HCEC 1CT (cell line): ENCODE measurements at regions not wholly inside any gene's neighbourhood (a gene's known extent, or its start where the extent isn't known, plus 50 kb on each side); places are given as distances from the start of the nearest gene placed in this dataset.
"Not testable (repeated sequence)": the region's sequence is repeated elsewhere in the genome, so short reads cannot be mapped to it uniquely, and the experiment has no call there.

Source experiments
- DNase-seq: peaks from one replicate; pipeline ENCODE4 v3.0.0-alpha.2; 2017

DNA sequence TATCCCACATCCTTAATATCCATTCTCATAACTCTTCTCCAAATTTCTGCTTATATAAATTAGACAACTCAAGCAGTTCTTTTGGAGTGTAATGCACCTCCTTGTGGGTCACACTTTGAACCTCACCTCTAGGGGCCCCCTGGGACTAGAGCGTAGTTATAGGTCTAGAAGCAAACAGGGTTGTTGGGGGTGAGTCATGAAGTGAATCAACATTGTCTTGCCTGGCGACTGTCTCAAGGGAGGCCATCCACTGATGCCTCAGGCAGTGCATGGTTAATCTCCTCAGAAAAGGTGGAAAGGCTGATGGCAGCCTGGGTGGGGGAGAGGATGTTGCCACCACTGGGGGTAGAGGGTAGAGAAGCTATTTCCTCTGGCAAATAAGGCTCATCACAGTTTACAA is 129.1 kb downstream of the TNFRSF21 start:
- DNase-seq, result peak; percentile 15

DNA sequence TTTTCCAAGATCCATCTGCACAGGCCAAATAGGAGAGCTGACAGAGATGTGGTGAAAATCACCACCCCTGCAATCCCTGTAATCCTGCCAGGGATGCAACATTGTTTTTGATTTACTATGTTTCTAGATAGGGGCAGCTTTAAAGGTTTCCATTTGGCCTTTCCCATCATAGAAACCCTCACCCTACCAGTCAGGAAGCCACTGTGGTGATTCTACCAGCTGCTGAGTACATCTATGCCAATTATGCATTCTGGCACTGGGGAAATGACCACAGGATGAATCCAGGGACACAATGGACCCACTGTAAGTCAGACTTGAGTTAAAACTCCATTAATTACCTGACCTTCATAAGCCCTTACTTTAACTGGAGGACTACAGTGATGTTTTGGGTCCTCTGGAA is 130.4 kb downstream of the TNFRSF21 start:
- no peak for DNase-seq

DNA sequence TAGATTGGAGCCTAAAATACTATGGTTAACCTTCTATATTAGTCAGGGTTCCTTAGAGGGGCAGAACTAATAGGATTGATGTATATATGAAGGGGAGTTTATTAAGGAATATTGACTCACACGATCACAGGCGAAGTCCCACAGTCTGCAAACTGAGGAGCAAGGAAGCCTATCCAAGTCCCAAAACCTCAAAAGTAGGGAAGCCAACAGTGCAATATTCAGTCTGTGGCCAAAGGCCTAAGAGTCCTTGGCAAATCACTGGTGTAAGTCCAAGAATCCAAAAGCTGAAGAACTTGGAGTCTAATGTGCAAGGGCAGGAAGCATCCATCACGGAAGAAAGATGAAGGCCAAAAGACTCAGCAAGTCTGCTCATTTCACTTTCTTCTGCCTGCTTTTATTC is 133.5 kb upstream of the ADGRF1 start:
- DNase-seq, result no peak

DNA sequence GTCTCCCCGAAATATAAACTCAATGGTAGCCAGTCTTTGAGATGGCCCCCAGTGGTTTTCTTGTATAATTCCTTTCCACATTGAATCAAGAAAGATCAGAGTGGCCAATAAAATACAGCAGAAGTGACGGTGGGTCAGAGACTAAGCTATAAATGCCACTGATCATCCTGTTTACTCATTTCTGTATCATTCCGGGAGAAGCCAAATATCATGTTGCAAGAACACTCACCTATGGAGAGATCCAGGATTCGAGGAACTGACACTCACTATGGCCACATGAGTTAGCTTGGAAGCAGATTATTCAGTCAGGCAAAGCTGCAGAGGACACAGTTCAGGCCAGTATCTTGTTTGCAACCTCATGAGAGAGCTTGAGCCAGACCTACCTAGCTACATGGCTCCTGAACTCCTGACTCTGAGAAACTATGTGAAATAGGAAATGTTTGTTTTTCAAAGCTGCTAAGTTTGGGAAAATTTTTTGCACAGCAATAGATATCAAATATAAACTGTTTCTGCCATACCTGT is 132.4 kb upstream of the ADGRF1 start:
- DNase-seq, result no peak

DNA sequence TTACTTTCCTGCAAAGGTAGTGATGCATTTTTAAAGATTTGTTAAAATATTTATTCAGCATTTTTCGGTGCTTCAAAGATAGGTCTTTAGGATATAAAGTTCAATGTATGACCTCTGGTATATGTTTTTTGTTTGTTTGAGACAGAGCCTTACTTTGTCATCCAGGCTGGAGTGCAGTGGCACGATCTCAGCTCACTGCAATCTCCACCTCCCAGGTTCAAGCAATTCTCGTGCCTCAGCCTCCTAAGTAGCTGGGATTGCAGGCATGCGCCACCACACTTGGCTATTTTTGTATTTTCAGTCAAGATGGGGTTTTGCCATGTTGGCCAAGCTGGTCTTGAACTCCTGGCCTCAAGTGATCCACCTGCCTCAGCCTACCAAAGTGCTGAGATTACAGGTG is 131.9 kb upstream of the ADGRF1 start:
- not testable (repeated sequence) for DNase-seq

DNA sequence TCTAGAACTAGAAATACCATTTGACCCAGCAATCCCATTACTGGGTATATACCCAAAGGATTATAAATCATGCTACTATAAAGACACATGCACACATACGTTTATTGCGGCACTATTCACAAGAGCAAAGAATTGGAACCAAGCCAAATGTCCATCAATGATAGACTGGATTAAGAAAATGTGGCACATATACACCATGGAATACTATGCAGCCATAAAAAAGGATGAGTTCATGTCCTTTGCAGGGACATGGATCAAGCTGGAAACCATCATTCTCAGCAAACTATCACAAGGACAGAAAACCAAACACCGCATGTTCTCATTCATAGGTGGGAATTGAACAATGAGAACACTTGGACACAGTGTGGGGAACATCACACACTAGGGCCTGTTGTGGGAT is 131.0 kb upstream of the ADGRF1 start:
- DNase-seq, result not testable (repeated sequence)

DNA sequence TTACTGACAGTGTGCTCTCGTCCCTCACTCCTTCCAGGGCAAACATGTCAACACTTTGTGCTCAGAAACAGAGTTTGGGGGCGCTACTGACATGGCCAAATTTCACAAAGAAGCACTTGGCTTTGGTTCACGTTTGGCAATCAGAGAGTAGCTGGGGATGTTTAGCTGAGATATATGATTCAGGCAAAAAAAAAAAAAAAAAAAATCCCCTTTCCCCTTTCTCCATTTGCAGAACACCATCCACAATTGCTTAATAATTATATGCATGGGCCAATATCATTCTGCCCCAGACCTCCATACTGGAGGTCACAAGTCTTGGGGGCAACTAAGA is 128.4 kb upstream of the ADGRF1 start:
- no peak for DNase-seq

DNA sequence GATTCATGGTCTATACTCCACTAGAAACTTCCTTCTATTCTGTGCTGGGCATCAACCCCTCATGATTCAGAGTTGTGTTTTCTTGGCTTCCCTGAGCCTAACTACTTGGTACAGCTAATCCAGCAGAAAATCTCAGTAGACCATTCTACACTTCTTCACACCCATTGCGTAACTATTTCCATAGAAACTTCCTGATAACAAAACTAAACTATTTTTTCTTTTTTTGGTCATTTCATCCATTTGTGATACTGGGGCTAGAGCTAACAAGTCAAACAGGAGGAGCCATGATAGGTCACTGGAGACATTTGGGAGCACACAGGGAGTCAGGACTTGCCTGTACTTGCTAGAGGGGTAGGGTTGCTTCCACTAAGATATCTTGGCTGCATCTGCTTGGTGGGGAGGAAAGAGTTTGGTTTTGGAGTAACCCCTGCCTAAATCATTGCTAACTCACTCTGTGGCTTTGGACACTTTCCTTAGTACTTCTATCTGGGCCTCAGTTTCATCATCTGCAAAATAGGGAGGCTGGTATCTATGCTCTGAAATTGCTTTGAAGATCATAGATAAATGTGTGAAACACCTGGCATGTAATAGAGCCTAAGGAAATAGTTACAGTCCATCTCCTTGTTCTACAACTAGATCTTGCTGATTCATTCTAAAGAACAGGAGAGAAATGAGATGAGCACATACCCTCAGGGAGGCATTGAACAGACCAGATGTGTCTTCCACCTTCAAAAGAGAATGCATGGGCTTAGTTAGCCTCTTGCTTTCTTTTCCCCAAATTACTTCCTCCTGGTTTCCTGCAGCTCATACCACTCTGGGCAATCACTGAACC is 127.9 kb upstream of the ADGRF1 start:
- peak; percentile 61 for DNase-seq

DNA sequence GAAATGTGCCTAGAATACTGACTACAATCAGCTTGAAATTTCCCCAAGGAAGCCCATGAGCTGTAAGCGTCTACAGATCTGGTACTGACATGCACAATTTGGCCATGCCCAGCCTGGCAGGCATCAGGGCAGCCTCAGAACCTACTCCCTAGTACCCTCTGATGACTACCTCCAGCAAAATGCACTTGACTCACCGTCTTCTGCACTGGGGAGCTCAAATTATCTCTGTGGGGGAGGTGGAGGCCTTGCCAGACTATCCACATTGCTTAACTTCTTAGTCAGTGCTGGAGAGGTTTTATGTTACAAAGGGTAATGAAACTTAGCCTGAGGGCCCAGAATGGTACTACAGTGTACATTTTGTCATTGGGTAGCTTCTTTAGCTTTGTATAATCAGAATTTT is 126.0 kb upstream of the ADGRF1 start:
- peak; percentile 96 for DNase-seq

DNA sequence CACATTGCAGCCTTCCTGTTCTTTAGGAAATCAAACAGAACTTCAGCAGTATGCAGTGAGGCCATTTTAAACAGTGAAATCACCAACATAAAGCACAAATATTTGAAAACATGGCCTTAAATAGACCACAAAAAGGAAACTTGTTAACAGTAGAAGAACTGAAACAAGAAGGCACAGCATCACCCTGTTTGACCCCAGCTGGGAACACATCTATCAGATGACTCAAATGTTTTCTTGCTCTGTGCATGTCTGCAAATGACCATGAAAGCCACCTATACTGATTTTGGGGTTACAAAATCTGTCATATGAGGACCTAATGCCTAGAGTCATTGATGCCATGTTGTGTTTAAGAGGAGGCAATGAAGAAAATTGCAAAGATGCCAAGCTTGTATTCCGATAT is 123.8 kb upstream of the ADGRF1 start:
- peak; percentile 27 for DNase-seq

DNA sequence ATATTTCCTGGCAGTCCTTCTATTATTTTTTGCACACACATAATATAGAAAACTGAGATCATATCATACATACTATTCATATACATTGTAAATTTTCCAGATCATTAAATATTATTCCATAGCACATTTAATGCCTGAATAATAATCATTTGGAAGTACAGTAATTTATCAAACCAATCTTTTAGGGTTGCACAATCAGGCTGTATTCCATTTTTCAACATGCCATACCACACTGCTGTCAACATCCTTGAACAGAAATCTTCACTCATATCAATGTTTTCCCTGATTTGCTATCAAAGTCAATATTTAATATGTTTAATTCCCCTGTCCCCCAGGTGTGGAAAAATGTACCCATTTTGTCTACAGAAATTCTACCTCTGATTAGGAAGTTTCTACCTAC is 122.7 kb upstream of the ADGRF1 start:
- no peak for DNase-seq

DNA sequence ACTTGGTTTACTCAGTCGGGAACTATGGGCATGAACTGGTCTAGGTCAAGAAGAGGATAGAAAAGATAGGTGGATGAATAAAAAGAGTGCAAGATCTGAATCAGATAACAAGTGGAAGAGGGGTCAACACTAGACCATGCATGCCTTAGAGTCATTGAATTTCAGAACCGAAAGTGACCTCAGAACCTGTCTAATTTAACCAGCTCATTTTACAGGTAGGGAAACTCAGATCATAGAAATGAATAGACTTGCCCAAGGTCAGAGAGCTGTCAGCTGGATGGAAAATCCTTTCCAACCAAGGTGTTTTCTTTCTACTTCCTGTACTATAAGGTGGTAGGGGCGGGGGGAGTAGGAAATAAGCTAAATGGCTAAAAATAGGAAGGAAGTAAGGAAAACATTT is 121.4 kb upstream of the ADGRF1 start:
- DNase-seq, result no peak

DNA sequence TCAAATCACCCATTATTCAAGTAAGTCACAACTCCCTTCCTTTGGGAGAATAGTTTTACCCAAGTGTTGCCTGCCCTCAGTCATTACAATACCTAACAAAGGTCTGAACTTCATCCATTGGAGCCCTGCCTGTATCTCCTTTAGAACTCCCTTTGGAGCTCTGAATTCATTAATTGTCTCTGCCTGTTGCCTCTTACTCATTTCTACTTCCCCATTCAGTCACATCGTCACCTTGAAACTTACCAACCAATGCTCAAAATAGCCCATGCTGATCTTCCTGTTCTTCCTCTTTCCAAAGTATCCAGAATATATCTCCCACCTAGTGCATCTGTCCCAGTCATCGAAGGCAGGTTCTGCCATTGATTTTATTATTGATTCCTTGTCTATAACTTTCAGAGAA is 120.7 kb upstream of the ADGRF1 start:
- DNase-seq, result no peak

DNA sequence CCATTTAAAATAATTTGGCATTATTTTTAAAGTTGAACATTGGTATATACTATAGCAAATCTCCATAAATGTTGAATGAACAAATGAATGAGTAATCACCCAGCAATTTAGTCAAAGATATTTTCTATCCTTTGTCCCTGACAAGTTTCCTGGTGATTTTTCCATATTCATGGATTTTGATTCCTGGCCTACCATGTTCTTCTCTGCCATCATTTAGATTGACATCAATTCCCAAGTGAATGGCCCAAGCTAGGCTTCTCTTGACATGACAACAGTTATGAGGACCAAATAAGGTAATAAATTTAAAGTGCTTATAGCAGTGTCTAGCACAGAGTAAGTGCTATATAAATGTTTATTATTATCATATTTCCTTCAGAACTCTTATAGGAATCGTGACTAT is 120.1 kb upstream of the ADGRF1 start:
- DNase-seq, result no peak

DNA sequence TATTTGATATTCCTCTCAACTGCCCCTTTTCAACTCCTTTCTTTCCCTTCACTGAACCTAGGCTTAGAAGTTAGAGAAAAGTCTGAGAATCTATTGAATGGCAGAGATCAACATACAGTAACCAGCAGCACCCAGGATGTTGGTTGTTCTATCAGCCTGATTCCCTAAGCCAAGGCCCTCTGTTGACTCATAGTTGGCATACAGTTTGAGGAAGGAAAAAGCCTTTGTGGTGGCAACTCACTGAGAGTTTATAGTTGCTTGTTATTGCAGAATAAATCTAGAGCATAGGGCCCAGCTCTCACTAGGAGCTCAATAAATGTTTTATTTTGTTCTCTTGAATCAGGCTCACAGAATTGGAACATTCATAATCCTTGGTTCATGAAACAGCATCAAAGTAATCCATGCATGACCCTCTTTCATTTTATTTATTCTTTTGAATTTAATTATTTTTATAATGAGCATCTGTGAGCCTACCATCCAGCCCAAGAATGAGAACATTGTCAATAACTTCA is 119.1 kb upstream of the ADGRF1 start:
- peak; percentile 44 for DNase-seq

DNA sequence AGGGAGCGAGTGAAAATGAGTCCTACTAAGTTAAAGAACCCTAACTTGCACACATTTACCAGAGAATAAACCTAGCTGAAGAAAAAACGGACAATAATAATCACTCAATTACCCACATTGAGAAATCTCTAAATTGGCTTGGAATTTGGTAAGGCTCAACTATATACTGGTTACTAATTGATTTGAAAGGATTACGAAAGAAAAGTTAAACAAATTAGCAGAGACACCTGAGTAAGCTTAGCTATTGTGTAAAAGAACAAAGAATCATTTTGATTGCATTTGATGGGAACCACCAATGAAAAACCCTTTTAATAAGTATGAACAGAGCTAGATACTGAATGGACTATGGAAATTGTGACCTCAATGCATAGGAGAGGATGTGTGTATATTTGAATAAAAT is 118.6 kb upstream of the ADGRF1 start:
- DNase-seq, result no peak

DNA sequence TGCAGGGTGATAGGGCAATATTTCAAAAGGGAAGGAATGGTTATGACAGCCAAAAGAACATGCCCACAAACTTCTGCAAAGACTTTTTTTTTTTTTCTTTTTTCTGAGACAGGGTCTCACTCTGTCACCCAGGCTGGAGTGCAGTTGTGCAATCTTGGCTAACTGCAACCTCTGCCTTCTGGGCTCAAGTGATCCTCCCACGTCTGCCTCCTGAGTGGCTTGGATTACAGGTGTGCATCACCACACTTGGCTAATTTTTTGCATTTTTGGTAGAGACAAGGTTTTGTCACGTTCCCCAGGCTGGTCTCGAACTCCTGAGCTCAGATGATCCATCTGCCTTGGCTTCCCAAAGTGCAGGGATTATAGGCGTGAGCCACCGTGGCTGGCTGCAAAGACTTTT is 117.6 kb upstream of the ADGRF1 start:
- no peak for DNase-seq

DNA sequence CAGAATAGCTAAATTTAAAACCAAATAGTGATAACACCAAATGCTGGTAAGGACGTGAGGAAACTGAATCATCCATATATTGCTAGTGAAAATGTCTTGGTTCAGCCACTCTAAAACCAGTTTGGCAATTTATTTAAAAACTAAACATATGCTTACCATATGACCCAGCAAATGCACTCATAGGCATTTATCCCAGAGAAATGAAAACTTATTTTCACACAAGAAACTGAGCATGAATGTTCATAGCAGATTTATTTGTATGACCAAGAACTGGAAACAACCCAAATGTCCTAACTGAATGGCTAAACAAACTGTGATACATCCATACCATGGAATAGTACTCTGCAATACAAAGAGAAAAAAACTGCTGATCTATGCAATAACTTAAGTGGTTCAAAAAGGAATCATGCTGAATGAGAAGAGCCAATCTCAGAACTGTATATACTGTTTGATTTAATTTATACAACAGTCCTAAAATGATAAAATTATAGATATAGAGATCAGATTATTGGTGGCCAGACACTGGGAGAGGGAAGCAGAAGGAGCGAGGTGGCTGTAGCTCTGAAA is 115.6 kb upstream of the ADGRF1 start:
- peak; percentile 35 for DNase-seq

DNA sequence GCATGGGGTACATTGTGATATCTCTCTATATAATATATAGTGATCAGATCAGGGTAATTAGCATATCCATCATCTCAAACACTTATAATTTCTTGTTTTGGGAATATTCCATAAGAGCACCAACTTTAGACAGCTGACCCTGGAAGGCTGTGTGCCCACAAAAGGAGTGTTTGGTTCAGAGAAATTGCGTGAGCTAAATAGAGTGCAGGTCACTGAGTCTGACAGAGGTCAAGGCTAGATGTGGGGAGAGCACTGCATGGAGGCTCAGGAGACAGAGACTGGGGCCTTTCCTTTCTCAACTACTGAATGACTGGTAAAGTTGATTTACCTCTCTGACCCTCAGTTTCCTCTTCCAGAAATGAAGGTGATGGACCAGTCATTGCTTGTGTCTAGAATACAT is 114.9 kb upstream of the ADGRF1 start:
- DNase-seq, result no peak

DNA sequence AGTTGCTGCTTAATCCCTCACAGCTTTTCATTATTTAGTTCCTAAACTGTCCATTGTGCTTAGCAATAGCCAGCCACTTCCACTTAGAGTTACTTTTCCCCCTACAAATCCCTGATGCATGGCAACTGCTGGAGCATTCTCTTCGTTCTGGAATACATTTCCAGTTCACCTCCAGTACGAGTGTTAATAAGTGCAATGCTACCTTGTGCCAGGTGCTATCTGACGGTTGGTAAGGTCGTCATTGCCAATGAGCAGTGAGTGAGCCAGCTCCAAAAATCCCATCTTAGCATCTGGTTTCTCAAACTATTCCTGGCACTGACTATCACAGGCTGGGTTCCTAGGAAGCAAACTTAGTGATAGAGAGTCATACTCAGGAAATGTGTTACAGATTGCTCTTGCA is 114.1 kb upstream of the ADGRF1 start:
- no peak for DNase-seq

DNA sequence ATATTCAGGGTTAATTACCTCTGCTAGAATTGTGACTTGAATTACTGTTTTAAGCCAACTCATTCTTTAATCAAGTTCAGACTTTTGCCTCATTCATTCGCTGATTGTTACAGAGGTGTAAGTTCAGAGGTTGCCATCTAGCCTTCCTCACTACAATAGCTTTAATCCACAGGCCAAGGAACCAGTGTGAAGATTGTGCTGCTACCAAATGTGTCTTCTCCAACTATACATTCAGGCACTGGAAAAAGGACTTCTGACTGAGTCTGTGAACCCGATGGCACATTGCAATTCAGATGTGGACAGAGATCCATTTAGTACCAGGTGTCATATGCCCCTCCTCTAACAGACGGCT is 111.2 kb upstream of the ADGRF1 start:
- DNase-seq, result no peak

DNA sequence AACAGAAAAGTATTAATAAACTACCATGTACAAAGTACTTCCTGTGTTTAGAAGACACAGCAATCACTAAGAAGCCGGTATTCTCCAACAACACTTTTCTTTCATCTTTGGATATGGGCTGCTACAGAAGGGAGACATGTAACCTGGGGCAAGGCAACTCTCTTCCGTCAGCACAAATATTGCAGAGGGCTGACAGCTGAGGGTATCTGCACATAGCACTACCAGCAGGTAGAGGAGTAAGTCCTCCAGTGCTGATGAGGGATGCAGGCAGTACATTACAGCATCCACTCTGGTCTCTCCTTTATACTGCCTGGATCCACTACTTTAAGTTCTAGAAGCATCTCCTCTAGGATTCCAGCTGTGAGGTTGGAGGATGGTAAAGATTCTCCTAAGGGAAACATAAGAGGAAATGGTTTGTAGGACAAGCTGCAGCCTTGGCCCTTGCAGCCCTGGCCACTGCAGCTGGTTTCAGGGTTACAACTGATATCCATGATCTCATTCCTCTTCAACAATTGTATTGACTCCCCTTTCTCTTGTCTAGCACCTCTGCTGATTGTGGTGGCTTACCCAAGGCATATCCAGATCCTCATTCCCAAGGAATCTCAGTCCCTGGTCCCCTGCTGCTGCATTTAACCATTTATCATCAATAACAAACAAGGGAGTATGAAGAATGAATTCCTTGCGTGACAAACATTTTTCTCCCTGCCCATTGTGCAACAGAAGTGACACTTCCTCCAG is 110.7 kb upstream of the ADGRF1 start:
- DNase-seq, result no peak

DNA sequence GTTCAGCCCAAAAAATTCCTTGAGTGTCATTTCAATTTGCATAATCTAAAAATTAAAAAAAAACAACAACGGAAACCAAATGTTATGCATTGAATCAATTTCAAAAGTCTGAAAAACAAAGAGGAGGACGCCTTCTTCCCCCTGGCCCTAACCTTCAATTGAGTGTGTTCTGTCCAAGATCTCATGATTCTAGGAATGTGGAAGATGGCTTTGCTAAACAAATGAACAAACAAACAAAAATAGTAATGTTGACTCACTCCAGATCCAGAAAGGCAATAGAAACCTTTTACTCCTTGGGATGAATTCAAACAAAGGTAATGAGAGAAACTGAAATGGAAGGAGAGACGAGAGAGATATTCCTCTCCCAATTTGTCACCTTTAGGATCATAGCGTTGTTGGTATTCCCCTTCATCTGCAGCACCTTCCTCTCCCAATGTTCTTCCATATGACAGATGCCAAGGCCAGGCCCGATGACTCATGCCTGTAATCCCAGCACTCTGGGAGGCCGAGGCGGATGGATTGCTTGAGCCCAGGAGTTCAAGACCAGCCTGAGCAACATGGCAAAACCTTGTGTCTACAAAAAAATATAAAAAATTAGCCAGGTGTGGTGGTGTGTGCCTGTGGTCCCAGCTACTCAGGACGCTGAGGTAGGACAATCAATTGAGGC is 109.2 kb upstream of the ADGRF1 start:
- DNase-seq, result no peak
